KMS-11 (cell line): ENCODE measurements at regions not wholly inside any gene's neighbourhood (a gene's known extent, or its start where the extent isn't known, plus 50 kb on each side); places are given as distances from the start of the nearest gene placed in this dataset.
"Not testable (repeated sequence)": the region's sequence is repeated elsewhere in the genome, so short reads cannot be mapped to it uniquely, and the experiment has no call there.

Experiments used
- H2AFZ ChIP-seq: fragments of 200-600 bp; sonication (generic); 2 replicates; pipeline ENCODE4 v1.6.1; 2016; ENCODE audit warnings: antibody characterized with exemption, mixed run types, low read depth
- H3K27ac ChIP-seq: fragments of 200-600 bp; sonication (generic); 2 replicates; pipeline ENCODE4 v1.6.1; 2016; ENCODE audit warnings: mild to moderate bottlenecking, mixed run types
- H3K27me3 ChIP-seq: fragments of 200-600 bp; sonication (generic); 2 replicates; pipeline ENCODE4 v1.6.1; 2017; ENCODE audit warnings: mild to moderate bottlenecking, low read depth, mixed run types, moderate library complexity; ENCODE audit not compliant: insufficient read depth
- H3K36me3 ChIP-seq: fragments of 200-600 bp; sonication (generic); 2 replicates; pipeline ENCODE4 v1.6.1; 2017; ENCODE audit warnings: mild to moderate bottlenecking, mixed run types; ENCODE audit not compliant: insufficient read depth
- H3K4me1 ChIP-seq: fragments of 200-600 bp; sonication (generic); 2 replicates; pipeline ENCODE4 v1.6.1; 2016; ENCODE audit warnings: mild to moderate bottlenecking, low read depth, mixed run types; ENCODE audit not compliant: poor library complexity, severe bottlenecking
- H3K4me2 ChIP-seq: fragments of 200-600 bp; sonication (generic); 2 replicates; pipeline ENCODE4 v1.7.0; 2016; ENCODE audit warnings: mild to moderate bottlenecking, mixed run types
- H3K4me3 ChIP-seq: fragments of 200-600 bp; sonication (generic); IDR thresholded peaks from 2 replicates; pipeline ENCODE4 v1.6.1; 2017; ENCODE audit warnings: low read depth, low read length, mixed read lengths; ENCODE audit not compliant: insufficient read depth
- H3K79me2 ChIP-seq: fragments of 200-600 bp; sonication (generic); 2 replicates; pipeline ENCODE4 v1.6.1; 2016; ENCODE audit warnings: low read depth, mixed run types; ENCODE audit not compliant: insufficient read depth
- H3K9ac ChIP-seq: fragments of 200-600 bp; sonication (generic); 2 replicates; pipeline ENCODE4 v1.6.1; 2016; ENCODE audit warnings: mild to moderate bottlenecking, mixed run types
- H4K20me1 ChIP-seq: fragments of 200-600 bp; sonication (generic); 2 replicates; pipeline ENCODE4 v1.6.1; 2016; ENCODE audit warnings: mild to moderate bottlenecking, mixed run types; ENCODE audit not compliant: insufficient read depth

DNA sequence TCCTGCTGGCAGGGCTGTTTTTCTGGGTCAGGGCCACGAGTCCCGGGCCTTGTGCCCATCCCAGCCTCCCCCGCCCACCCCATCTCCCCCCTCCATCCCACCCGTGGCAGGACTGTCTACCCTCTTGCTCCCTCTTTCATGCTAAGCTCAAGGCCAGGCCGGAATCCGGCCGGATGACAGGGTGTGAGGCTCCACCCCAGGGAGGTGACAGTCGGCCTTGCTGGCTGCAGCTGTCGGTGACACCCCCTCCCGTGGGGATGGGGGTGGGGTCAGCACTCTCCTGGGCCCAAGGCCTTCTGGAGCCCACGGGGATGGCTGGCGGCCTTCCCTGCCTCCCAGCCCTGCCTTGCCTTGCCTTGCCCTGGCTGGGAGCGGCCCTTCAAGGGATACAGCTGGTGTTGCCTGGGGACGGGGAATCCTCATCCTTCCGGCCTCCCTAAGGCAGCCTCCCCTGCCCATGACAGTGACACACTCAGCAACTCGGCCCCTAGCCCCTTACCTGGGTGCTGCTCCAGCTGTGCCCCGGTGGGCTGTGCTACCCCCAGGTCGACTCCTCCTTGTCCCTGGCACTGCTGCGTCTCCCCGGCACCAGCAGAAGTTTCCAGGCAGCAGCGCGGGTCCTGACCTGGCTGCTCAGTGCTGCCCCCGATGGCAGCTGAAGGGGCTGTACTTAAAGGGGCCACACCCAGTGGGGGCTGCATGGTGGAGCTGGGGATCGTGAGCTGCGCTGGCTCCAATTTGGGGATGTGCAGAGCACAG is 303.9 kb downstream of the CCDC74A start:
- H3K4me3 ChIP-seq, H3K4me2 ChIP-seq, H2AFZ ChIP-seq, H4K20me1 ChIP-seq, H3K79me2 ChIP-seq, H3K27me3 ChIP-seq, H3K9ac ChIP-seq, H3K27ac ChIP-seq, H3K36me3 ChIP-seq, H3K4me1 ChIP-seq: not testable (repeated sequence)

DNA sequence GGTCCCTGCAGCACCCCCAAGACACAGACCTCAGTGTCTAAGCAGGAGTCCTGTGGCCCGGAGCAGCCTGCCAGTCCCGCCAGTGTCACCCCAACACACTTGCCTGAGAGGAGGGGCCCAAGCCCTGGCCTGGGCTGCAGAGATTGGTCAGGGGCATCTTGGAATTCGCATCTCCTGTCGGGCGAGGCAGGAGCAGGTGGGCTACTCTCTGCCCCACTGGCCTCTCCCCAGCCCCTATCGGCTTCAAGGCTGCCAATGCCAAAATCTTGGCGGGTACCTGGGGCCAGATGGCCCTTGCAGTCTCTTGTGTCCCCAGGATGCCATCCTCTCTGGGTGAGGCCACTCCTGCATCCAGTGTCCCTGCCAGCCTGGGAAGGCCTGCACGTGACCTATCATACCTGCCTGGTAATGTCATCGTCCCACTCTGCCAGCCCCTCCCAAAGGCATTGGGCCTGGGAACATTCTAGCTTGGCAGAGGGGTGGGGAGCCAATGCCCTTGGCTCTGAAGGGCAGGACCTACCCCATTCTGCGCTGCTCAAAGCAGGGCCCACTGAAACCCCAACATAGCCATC is 304.6 kb downstream of the CCDC74A start:
- H3K27ac ChIP-seq, result not testable (repeated sequence)

DNA sequence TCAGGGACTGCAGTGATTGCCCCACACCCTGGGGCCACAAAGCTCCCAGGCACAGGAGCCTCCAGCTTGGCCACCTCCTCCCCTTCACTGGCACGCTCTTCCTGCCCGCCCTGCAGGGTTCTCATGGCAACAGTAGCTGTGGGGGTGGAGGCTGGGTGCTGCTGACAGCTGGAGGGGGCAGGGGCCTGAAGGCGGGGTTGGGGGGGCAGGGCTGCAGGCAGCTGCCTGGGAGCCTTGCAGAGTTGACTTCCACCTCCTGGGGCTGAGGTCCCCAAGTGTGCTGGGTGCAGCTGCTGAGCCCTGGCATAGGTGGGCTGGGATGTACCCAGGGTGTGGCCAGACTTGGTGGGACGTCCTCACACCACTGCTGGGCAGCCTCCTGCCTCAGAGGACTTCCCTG is 305.2 kb downstream of the CCDC74A start:
- H3K4me3 ChIP-seq, H4K20me1 ChIP-seq, H2AFZ ChIP-seq, H3K36me3 ChIP-seq, H3K27me3 ChIP-seq, H3K4me1 ChIP-seq, H3K79me2 ChIP-seq, H3K4me2 ChIP-seq, H3K9ac ChIP-seq, H3K27ac ChIP-seq: not testable (repeated sequence)

More for the DNA sequence above, 304.6 kb downstream of the CCDC74A start:
- not testable (repeated sequence) for H3K4me1 ChIP-seq, H3K4me3 ChIP-seq, H3K4me2 ChIP-seq, H3K36me3 ChIP-seq, H2AFZ ChIP-seq, H4K20me1 ChIP-seq, H3K79me2 ChIP-seq, H3K9ac ChIP-seq, H3K27me3 ChIP-seq

DNA sequence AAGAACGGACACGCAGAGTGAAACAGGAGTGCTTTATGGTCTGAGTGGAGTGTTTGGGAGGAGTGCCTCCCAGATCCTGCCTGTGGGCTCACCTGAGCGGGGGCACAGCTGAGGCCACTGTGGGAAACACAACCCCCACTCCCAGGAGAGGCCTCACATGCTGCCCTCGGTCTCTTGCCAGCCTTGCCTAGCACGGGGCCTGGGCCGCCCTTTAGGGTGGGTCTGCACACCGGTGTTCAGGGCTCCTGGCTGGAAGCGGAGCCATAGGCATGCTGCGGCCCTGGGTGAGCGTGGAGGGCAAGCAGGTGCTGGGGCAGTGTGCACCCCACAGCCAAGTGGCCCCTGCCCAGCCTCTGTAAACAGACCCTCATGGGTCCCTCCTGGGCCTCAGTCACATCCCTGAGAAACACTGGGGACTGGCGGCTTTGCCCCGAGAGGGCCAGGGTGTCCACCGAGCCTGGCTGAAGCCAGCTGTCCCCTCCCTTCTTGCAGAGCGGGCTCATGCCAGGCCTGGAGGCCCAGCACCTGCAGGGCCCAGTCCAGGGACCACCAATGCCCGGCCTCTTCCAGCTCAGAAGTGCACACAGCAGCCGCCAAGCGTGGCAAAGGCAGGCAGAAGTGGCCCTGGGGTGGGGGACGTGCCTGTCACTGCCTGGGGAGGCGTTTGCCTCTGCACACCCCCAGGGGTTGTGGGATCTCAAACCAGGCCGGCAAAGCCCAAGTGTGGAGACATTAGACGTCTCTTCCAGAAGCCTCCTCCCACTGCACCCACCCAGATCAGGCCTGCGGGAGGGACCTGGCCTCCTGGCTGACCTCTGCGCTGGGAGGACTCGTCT is 305.9 kb downstream of the CCDC74A start:
- not testable (repeated sequence) for H3K4me3 ChIP-seq, H3K27ac ChIP-seq, H3K9ac ChIP-seq, H3K4me1 ChIP-seq, H2AFZ ChIP-seq, H3K79me2 ChIP-seq, H3K36me3 ChIP-seq, H3K27me3 ChIP-seq, H4K20me1 ChIP-seq, H3K4me2 ChIP-seq

DNA sequence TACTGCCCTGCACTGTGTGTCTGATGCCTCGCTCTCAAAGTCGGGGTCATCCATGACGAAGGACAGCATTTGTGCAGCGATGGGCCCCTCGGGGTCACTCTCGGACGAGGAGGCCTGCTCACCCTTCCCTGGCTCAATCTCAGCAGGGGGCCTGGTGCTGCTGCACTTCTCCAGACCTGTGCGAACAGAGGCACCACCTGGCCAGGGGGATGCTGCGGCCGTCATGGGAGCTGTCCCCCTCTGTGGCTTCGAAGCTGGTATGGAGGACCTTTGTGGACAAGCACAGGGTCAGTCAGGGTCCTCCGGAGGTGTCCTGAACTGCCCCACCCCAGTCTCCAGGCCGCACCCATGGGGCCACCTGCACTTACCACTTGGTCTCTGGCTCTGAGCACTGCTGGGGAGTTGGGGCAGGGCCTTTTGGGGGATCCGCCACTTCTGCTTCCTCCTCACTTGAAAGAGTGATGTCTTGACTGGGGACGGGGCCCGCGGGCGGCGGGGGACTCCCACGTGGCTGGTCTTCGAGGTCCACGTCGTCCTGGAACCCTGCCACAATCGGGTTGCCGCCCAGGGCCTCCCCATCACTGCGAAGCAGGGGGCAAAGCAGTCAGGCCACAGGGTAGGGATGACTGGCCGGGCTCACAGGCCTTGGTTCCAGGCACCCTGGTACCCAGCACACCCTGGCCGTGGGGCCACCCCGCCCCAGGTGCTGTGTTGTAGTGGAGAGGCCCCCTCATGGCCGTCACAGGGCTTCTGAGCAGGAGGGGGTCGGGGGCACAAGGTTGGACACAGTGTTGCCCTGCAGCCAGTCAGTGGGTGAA is 306.7 kb downstream of the CCDC74A start:
- H3K27ac ChIP-seq, H3K4me2 ChIP-seq, H3K9ac ChIP-seq, H3K79me2 ChIP-seq, H3K4me3 ChIP-seq, H4K20me1 ChIP-seq, H3K4me1 ChIP-seq, H2AFZ ChIP-seq, H3K27me3 ChIP-seq, H3K36me3 ChIP-seq: not testable (repeated sequence)

DNA sequence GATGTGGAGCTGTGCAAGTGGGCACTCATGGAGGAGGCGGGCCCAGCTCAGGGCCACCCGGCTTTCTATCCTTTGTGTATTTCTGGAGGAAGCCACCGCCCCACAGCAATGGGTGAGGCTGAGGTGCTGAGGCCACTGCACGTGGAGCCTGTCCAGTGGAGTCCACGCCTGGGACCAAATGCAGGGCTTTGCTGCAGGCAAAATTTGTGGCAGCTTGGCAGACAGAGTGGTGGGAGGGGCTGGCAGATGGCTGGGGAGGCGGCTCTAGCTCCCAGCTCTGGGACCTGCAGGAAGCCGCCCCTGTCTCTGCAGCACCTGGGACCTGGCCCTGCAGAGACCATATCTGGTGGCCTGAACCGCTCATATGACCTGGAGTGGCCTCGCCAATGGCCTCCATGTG is 307.3 kb downstream of the CCDC74A start:
- H3K4me1 ChIP-seq, H3K36me3 ChIP-seq, H3K9ac ChIP-seq, H3K4me2 ChIP-seq, H3K27me3 ChIP-seq, H3K27ac ChIP-seq, H3K4me3 ChIP-seq, H2AFZ ChIP-seq, H4K20me1 ChIP-seq, H3K79me2 ChIP-seq: not testable (repeated sequence)
